Neural cell (in vitro differentiated cells): ENCODE measurements at regions not wholly inside any gene's neighbourhood (a gene's known extent, or its start where the extent isn't known, plus 50 kb on each side); places are given as distances from the start of the nearest gene placed in this dataset.

Source experiments
- H2AFZ ChIP-seq: fragments of 200-600, 300-800 bp; sonication (generic), shearing (Covaris generic); 2 replicates; pipeline ENCODE4 v1.6.0; 2014; ENCODE audit warnings: low read depth, mild to moderate bottlenecking, antibody characterized with exemption, low read length, moderate library complexity
- H3F3A ChIP-seq: fragments of 200-600 bp; shearing (Covaris generic); 2 replicates; pipeline ENCODE4 v1.6.1; 2016; ENCODE audit warnings: mild to moderate bottlenecking, moderate library complexity, mixed read lengths, antibody characterized with exemption, low read length; ENCODE audit not compliant: insufficient read depth, poor library complexity, severe bottlenecking
- H3K27ac ChIP-seq: fragments of 200-600, 300-800 bp; sonication (generic), shearing (Covaris generic); 2 replicates; pipeline ENCODE4 v1.5.1; 2014; ENCODE audit warnings: mild to moderate bottlenecking, low read length, moderate library complexity
- H3K27me3 ChIP-seq: fragments of 300-800, 200-600 bp; sonication (generic), shearing (Covaris generic); 2 replicates; pipeline ENCODE4 v1.6.0; 2014; ENCODE audit warnings: mild to moderate bottlenecking, low read depth, low read length, moderate library complexity; ENCODE audit not compliant: insufficient read depth
- H3K36me3 ChIP-seq: fragments of 300-800, 200-600 bp; sonication (generic), shearing (Covaris generic); 2 replicates; pipeline ENCODE4 v1.5.1; 2014; ENCODE audit warnings: mild to moderate bottlenecking, antibody characterized with exemption, low read length, moderate library complexity; ENCODE audit not compliant: insufficient read depth
- H3K4me2 ChIP-seq: fragments of 300-800, 200-600 bp; sonication (generic), shearing (Covaris generic); 2 replicates; pipeline ENCODE4 v1.6.0; 2014; ENCODE audit warnings: mild to moderate bottlenecking, low read length
- H3K4me3 ChIP-seq: fragments of 300-800, 200-600 bp; sonication (generic), shearing (Covaris generic); 2 replicates; pipeline ENCODE4 v1.5.1; 2014; ENCODE audit warnings: mild to moderate bottlenecking, low read length, moderate library complexity
- H3K79me2 ChIP-seq: fragments of 200-600 bp; shearing (Covaris generic); replicated peaks from 2 replicates; pipeline ENCODE4 v1.6.0; 2014; ENCODE audit warnings: mild to moderate bottlenecking, low read length, moderate library complexity; ENCODE audit not compliant: insufficient read depth
- H3K9ac ChIP-seq: fragments of 300-800, 200-600 bp; sonication (generic), shearing (Covaris generic); 2 replicates; pipeline ENCODE4 v1.6.1; 2016; ENCODE audit warnings: mild to moderate bottlenecking, low read length, mixed read lengths
- H3K9me2 ChIP-seq: fragments of 200-600 bp; shearing (Covaris generic); 2 replicates; pipeline ENCODE4 v1.6.1; 2016; ENCODE audit warnings: mild to moderate bottlenecking, low read length, mixed read lengths; ENCODE audit not compliant: insufficient read depth
- H3K9me3 ChIP-seq: fragments of 200-600, 300-800 bp; sonication (generic), shearing (Covaris generic); 2 replicates; pipeline ENCODE4 v1.6.1; 2016; ENCODE audit warnings: mild to moderate bottlenecking, mixed run types, low read length, moderate library complexity, mixed read lengths
- H4K20me1 ChIP-seq: fragments of 200-600 bp; shearing (Covaris generic); 2 replicates; pipeline ENCODE4 v1.6.1; 2016; ENCODE audit warnings: mild to moderate bottlenecking, mixed run types; ENCODE audit not compliant: insufficient read depth
- CTCF ChIP-seq: fragments of 450-650 bp; IDR thresholded peaks from 2 replicates; pipeline ENCODE4 v1.5.1; 2014; ENCODE audit warnings: antibody characterized with exemption, mild to moderate bottlenecking, moderate library complexity; ENCODE audit not compliant: poor library complexity, severe bottlenecking
- EP300 ChIP-seq: fragments of 450-650 bp; conservative IDR thresholded peaks from 2 replicates; pipeline ENCODE4 v1.6.1; 2014; ENCODE audit warnings: antibody characterized with exemption, mild to moderate bottlenecking, moderate library complexity; ENCODE audit not compliant: poor library complexity, severe bottlenecking
- EZH2 ChIP-seq: fragments of 200-600, 300-800 bp; shearing (Covaris generic), sonication (generic); IDR thresholded peaks from 2 replicates; pipeline ENCODE4 v1.6.1; 2014; ENCODE audit warnings: antibody characterized with exemption, low read length, borderline replicate concordance, mild to moderate bottlenecking; ENCODE audit not compliant: insufficient read depth, poor library complexity, severe bottlenecking
- MXI1 ChIP-seq: fragments of 450-650 bp; conservative IDR thresholded peaks from 2 replicates; pipeline ENCODE4 v1.6.1; 2014; ENCODE audit warnings: antibody characterized with exemption, mild to moderate bottlenecking; ENCODE audit not compliant: poor library complexity, severe bottlenecking
- POLR2AphosphoS5 ChIP-seq: IDR thresholded peaks from 2 replicates; pipeline ENCODE4 v1.6.1; 2012
- RAD21 ChIP-seq: fragments of 450-650 bp; conservative IDR thresholded peaks from 2 replicates; pipeline ENCODE4 v1.6.1; 2014; ENCODE audit warnings: antibody characterized with exemption, mild to moderate bottlenecking, moderate library complexity
- REST ChIP-seq: IDR thresholded peaks from 2 replicates; pipeline ENCODE4 v1.6.1; 2012; ENCODE audit warnings: borderline replicate concordance
- SMC3 ChIP-seq: fragments of 450-650 bp; conservative IDR thresholded peaks from 2 replicates; pipeline ENCODE4 v1.6.1; 2014; ENCODE audit warnings: antibody characterized with exemption, mild to moderate bottlenecking, moderate library complexity; ENCODE audit not compliant: poor library complexity
- TAF1 ChIP-seq: IDR thresholded peaks from 2 replicates; pipeline ENCODE4 v1.6.1; 2012; ENCODE audit warnings: low read depth

GRCh38 chr16:51450909-51451308, 299.8 kb upstream of the SALL1 start:
- Histone ChIP-seq H3K36me3 (no peaks in the 10 kb centered on the region), H3K27me3 (no peaks in the 10 kb centered on the region), H3K9me3 (no peaks in the 10 kb centered on the region)

GRCh38 chr16:51450376-51450775, 299.3 kb upstream of the SALL1 start:
- H3K9ac ChIP-seq = no peak overlapping the region
- H3K27me3 ChIP-seq = no peaks in the 10 kb centered on the region
- no peaks in the 10 kb centered on the region for H3F3A ChIP-seq
- no peaks in the 10 kb centered on the region for H3K79me2 ChIP-seq
- H4K20me1 ChIP-seq = no peaks in the 10 kb centered on the region
- H3K9me2 ChIP-seq = no peaks in the 10 kb centered on the region
- no peaks in the 10 kb centered on the region for H3K9me3 ChIP-seq
- no peaks in the 10 kb centered on the region for H3K36me3 ChIP-seq
- H3K4me3 ChIP-seq = no peak overlapping the region
- no peak overlapping the region for H2AFZ ChIP-seq
- no peak overlapping the region for H3K27ac ChIP-seq
- no peak overlapping the region for H3K4me2 ChIP-seq
- TF ChIP-seq REST (no peak), SMC3 (no peak), EZH2 (no peak)

More at GRCh38 chr16:51450909-51451308, 299.8 kb upstream of the SALL1 start:
- Histone ChIP-seq H2AFZ (no peak overlapping the region), H3K4me3 (no peak overlapping the region), H3K9ac (no peak overlapping the region), H3K4me2 (no peak overlapping the region), H3K27ac (no peak overlapping the region), H3K9me2 (no peaks in the 10 kb centered on the region), H3F3A (no peaks in the 10 kb centered on the region), H3K79me2 (no peaks in the 10 kb centered on the region), H4K20me1 (no peaks in the 10 kb centered on the region)
- TF ChIP-seq EP300 (no peak), CTCF (no peak), SMC3 (no peak), TAF1 (no peak), POLR2AphosphoS5 (no peak), RAD21 (no peak)

GRCh38 chr16:51449441-51449840, 298.4 kb upstream of the SALL1 start:
- H3K4me3 ChIP-seq = no peak overlapping the region
- H3K36me3 ChIP-seq = no peaks in the 10 kb centered on the region
- no peaks in the 10 kb centered on the region for H3K79me2 ChIP-seq
- no peaks in the 10 kb centered on the region for H3F3A ChIP-seq
- no peak overlapping the region for H3K9ac ChIP-seq
- H3K27me3 ChIP-seq = no peaks in the 10 kb centered on the region
- H2AFZ ChIP-seq = no peak overlapping the region
- no peaks in the 10 kb centered on the region for H4K20me1 ChIP-seq
- H3K4me2 ChIP-seq = no peak overlapping the region
- H3K9me3 ChIP-seq = no peaks in the 10 kb centered on the region
- no peaks in the 10 kb centered on the region for H3K9me2 ChIP-seq
- H3K27ac ChIP-seq = no peak overlapping the region
- TF ChIP-seq EP300 = no peak
- no peak for TF ChIP-seq MXI1
- no peak for TF ChIP-seq TAF1
- TF ChIP-seq POLR2AphosphoS5 = no peak
- no peak for TF ChIP-seq RAD21
- no peak for TF ChIP-seq EZH2
- no peak for TF ChIP-seq REST
- no peak for TF ChIP-seq SMC3
